IPS DF 19.7 (cell line): ENCODE measurements at regions not wholly inside any gene's neighbourhood (a gene's known extent, or its start where the extent isn't known, plus 50 kb on each side); places are given as distances from the start of the nearest gene placed in this dataset.
"Not testable (repeated sequence)": the region's sequence is repeated elsewhere in the genome, so short reads cannot be mapped to it uniquely, and the experiment has no call there.

Experiments used
- DNase-seq: peaks from one replicate; pipeline ENCODE4 v3.0.0-alpha.2; 2013; ENCODE audit warnings: low read depth, low spot score

- DNase-seq, result no peak
Measured at GRCh38 chr6:169145496-169145895, 108.2 kb downstream of the THBS2 start.

DNA sequence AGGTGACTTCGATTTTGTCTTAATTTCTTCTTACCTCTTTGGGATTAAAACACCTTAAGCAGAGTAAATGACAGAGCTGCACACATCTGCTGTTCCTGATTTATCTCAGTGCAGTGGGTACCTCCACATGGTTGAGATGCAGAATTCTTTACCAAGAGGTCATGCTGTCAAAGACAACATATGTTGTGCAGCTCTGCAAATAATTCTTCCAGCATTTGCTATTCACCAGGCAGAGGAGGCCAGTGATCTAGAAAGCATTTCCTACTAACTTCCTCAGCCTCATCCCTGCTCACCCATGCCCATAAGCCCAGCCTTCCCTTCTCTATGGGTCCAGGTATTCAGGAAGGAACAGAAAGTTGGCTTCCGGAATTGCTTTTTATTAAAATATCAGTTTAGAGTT lies 109.3 kb downstream of the THBS2 start:
- no peak for DNase-seq

DNA sequence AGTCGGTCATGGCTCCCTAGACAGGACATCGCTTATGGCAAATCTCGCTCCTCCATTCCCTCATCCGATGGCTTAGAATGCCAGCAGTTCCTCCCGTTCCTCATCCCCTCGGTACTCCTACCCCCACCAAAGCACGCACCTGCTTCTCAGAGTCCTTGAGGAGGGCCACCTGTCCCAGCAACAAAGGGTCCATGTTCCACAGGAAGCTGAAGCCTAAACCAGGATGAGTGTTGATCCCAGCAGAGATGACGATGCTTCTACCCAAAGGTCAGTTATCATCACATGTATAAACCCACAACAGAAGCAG lies 111.2 kb downstream of the THBS2 start:
- DNase-seq, result no peak

GRCh38 chr6:169141671-169142537 lies 111.7 kb downstream of the THBS2 start:
- no peak for DNase-seq

GRCh38 chr6:169140986-169141495 lies 112.6 kb downstream of the THBS2 start:
- no peak for DNase-seq

GRCh38 chr6:169139179-169139971 lies 114.3 kb downstream of the THBS2 start:
- no peak for DNase-seq

GRCh38 chr6:169132352-169132940 lies 121.2 kb downstream of the THBS2 start:
- DNase-seq, result no peak

- DNase-seq, result no peak
Measured at GRCh38 chr6:169131390-169131789, 122.3 kb downstream of the THBS2 start.

- no peak for DNase-seq
Measured at GRCh38 chr6:169130113-169130512, 123.5 kb downstream of the THBS2 start.

DNA sequence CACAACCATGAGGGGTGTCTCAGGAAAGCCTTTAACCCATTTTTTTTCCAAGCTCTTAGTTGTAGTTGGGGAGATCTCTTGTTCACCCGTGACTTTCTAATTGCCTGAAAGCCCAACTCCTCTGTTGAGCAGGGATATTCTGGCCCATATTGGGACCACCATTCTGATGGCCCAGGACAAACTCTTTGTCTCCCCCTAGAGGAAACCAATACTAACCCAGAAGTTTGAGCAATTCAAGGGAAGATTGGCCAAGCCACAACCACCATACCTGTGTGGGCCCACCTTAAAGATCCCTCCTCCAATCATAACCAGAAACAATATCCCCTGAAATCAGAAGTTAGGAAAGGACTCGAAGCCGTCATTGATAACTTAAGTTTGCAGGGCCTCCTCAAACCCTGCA lies 132.6 kb downstream of the THBS2 start:
- DNase-seq, result no peak

DNA sequence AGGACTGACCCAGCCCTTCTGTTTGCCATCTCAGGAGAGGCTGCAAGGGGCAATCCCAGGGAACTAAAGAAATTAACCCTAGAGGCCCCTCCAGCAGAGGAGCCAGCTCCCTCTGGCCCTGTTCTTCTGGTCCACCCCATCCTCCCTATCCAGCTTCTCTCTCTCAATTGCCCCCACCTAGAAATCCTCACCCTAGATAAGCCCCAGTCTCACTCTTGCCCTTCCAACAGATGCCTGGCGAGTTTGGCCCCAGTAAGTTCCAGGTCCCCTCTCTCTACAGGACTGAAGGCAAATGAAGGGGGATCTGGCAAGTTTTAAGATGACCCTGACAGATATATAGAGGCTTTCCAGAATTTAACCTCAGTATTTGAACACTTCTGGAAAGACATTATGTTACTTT lies 134.0 kb downstream of the THBS2 start:
- DNase-seq, result no peak

GRCh38 chr6:169118346-169118830 lies 135.3 kb downstream of the THBS2 start:
- no peak for DNase-seq

DNA sequence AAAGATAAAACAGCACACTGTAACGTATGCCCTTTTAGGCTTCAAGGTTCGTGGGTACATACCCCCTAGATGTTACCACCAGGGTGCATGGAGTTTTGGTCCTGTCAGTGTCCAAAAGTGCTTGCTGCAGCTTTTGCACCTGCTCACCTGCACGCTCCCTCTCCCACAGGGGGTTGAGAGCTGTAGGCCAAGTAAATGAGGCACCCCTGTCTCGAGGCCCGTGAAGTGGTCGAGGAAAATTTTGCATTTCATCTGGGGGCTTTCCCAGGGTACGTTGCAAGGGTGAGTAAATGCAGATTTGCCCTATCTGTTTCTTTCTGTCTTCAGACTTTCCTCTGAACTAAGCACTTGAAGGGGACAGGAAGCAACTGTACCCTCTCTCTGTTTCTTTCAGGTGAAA lies 136.0 kb downstream of the THBS2 start:
- no peak for DNase-seq

DNA sequence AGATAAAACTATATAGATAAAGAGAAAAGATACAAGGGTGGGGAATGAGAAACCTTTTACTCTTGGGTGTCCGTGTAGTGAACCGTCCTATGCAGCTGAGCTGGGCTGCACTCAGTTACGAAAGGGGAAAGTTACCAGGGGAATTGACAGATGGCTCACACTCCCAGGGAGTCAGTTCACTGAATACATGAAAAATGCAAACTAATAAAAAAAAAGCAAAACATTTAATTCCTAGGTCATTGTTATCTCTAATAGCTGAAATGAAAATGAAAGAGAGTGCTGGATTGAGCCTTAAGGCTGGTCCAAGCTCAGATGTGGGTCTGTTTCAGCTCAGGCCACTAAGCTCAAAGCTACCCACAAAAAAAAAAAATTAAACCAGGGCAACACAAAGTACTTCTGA lies 138.0 kb downstream of the THBS2 start:
- no peak for DNase-seq

GRCh38 chr6:169114632-169115031 lies 139.0 kb downstream of the THBS2 start:
- not testable (repeated sequence) for DNase-seq

DNA sequence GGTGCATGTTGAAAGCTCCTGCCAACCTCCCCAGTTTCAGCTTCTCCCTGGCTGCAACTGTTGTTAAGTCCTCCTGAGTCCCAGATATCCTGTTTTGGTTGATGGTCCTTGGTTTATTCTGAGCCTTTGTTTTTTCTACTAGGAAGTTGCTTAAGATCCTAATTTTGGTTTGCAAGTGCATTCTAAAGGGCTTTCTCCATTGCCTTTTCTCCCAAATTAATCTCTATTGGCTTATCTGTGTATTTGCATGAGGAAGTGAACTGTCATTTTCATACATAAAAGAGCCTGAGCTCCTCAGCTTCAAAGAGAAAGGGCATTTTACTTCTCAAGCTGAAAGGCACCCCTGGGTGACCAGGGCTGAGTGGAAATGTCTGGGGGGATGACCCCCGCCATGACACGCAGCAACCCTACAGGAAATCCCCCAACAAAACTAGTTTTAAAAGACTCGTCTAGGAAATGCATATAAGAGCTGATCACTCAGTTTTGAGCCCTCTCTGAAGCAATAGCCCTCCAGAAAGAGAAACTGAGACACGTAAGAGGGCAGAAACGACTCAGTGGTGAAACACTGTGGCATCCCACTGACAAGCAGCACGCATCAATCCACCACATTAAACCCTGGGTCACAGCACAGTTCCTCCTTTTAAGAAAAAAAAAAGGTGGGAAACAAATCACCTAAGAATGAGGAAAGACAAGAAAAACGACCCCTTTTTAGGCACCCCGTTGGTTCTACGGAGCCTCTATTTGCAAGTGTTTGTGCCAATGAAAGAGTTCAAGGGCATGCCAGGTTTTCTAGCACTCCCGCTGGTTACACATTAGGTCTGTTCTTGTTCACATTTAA lies 140.9 kb downstream of the THBS2 start:
- peak; percentile 54 for DNase-seq

DNA sequence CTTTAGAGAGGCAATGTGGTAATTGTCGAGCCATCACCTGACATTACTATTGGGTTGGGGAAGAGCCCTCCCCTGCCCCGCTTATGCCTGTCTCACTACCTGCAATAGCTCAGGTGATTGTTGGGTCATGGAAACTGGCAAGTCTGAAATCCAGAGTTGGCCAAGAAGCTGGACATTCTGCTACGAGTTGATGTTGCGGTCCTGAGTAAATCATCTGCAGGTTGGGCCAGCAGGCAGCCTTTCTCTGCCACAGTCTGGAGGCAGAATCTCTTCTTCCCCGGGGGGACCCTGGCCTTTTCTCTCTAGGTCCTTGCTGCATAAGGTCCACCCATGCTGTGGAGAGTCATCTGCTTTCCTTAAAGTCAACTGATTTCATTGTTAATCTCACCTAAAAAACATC lies 142.4 kb downstream of the THBS2 start:
- DNase-seq, result no peak

DNA sequence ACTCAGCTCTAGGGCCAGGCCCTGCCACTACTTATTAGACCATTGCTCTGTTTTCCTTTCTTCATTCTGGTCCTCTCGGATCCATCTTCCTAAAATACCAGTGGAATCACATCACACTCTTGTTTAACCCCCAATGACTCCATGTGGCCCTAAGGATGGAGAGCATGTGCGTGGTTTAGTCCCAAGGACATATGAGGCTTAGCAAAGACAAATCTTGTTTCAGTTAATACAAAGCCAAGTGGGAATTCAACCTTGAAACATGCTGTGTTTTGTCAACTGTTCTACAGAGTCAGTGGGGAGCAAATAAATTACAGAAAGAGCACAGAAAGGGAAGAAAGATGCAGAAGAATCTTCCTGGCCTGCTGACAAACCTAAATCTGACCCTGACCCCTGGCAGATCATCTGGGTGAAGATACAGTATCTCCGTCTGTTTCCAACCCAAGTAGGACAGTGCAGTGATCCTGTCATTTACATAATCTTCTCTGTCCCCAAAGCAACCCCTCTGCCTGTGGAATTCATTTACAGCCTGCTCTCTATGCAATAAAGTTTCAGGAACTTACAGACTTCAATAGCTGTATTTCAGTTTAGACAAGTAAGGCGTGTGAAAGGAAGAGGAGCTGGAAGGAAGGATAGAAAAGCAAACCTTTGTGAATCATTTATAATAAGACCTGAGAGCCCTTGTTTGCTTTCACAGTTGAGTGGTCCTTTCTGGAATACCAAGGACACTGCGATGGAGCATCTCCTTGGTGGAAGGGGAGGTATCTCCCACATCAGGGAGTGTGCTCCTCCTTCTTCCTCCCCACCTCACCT lies 144.0 kb downstream of the THBS2 start:
- no peak for DNase-seq

GRCh38 chr6:169108753-169109152 lies 144.9 kb downstream of the THBS2 start:
- no peak for DNase-seq

DNA sequence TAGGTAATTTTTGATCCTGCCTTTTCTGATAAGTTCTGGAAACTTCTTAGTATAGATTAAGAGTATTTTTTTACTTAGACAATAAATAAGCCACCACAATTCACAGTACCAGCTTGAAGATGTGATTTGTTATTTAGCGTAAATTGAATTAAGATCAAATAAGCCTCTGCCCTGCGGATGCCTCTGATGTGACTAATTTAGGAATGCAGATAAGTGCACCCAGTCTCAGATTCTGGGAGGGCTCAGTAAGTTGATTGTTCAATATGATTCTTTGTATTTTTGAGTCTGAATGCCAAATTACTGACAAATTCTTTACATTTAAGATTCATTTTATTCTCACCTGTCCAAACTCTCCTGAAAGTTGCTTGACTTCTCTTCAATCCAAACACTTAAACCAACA lies 147.5 kb downstream of the THBS2 start:
- no peak for DNase-seq

GRCh38 chr6:169101981-169102380 lies 151.7 kb downstream of the THBS2 start:
- DNase-seq, result no peak
